Fibroblast of lung (primary cell): ENCODE measurements at regions not wholly inside any gene's neighbourhood (a gene's known extent, or its start where the extent isn't known, plus 50 kb on each side); places are given as distances from the start of the nearest gene placed in this dataset.

Experiments used
- DNase-seq, 2 donors: peaks; one replicate each; pipeline versions ENCODE4 v3.0.0 to v3.0.0-alpha.2; 2010; ENCODE audit warnings: low read depth in 2 of 2
- H2AFZ ChIP-seq: 2 replicates; pipeline ENCODE4 v1.5.1; 2012; ENCODE audit warnings: low read length, control low read depth, inconsistent platforms
- H3K27ac ChIP-seq: 2 replicates; pipeline ENCODE4 v1.5.1; 2011; ENCODE audit warnings: low read length, control low read depth; ENCODE audit not compliant: insufficient read depth
- H3K27me3 ChIP-seq: 2 replicates; pipeline ENCODE4 v1.5.1; 2011; ENCODE audit warnings: mild to moderate bottlenecking, low read length; ENCODE audit not compliant: control insufficient read depth, insufficient read depth
- H3K36me3 ChIP-seq: 2 replicates; pipeline ENCODE4 v1.5.1; 2011; ENCODE audit warnings: low read length; ENCODE audit not compliant: control insufficient read depth, insufficient read depth
- H3K4me1 ChIP-seq: 2 replicates; pipeline ENCODE4 v1.5.1; 2011; ENCODE audit warnings: low read length; ENCODE audit not compliant: control insufficient read depth, insufficient read depth; ENCODE audit errors: extremely low read depth
- H3K4me2 ChIP-seq: 2 replicates; pipeline ENCODE4 v1.5.1; 2011; ENCODE audit warnings: low read length, control low read depth; ENCODE audit not compliant: insufficient read depth; ENCODE audit errors: extremely low read depth
- H3K4me3 ChIP-seq, 4 experiments: fragments of 200-600 bp in 1 of 4; sonication (generic) in 1 of 4; replicated peaks in 1 of 4; 2 replicates each; pipeline ENCODE4 v1.5.1; 2011 to 2016; ENCODE audit warnings: low read length in 4 of 4, low read depth in 3 of 4, mild to moderate bottlenecking in 3 of 4, control low read depth in 2 of 4, inconsistent platforms in 1 of 4, mixed read lengths in 1 of 4; ENCODE audit not compliant: insufficient read depth in 1 of 4; ENCODE audit errors: control extremely low read depth in 1 of 4
- H3K79me2 ChIP-seq: 2 replicates; pipeline ENCODE4 v1.5.1; 2012; ENCODE audit warnings: mild to moderate bottlenecking, low read length, inconsistent platforms; ENCODE audit not compliant: control insufficient read depth, insufficient read depth
- H3K9ac ChIP-seq: 2 replicates; pipeline ENCODE4 v1.5.1; 2011; ENCODE audit warnings: mild to moderate bottlenecking, low read length, control low read depth; ENCODE audit not compliant: insufficient read depth
- H3K9me3 ChIP-seq: 2 replicates; pipeline ENCODE4 v1.5.1; 2012; ENCODE audit warnings: low read depth, low read length; ENCODE audit not compliant: control insufficient read depth, insufficient read depth
- H4K20me1 ChIP-seq: 2 replicates; pipeline ENCODE4 v1.5.1; 2011; ENCODE audit warnings: low read length; ENCODE audit not compliant: control insufficient read depth, insufficient read depth; ENCODE audit errors: extremely low read depth
- EZH2 ChIP-seq: IDR thresholded peaks from 2 replicates; pipeline ENCODE4 v1.5.1; 2012; ENCODE audit warnings: low read length, control low read depth, mild to moderate bottlenecking; ENCODE audit errors: missing control alignments
- TF ChIP-seq, protein P1 (sequence below), 2 donors: IDR thresholded peaks in 1 of 2; conservative IDR thresholded peaks in 1 of 2; 1 replicate in 1 of 2; 2 replicates in 1 of 2; pipeline ENCODE4 v1.5.1; 2011 to 2012; ENCODE audit warnings: low read length in 2 of 2, control low read depth in 1 of 2, inconsistent platforms in 1 of 2, low read depth in 1 of 2, mild to moderate bottlenecking in 1 of 2

DNA sequence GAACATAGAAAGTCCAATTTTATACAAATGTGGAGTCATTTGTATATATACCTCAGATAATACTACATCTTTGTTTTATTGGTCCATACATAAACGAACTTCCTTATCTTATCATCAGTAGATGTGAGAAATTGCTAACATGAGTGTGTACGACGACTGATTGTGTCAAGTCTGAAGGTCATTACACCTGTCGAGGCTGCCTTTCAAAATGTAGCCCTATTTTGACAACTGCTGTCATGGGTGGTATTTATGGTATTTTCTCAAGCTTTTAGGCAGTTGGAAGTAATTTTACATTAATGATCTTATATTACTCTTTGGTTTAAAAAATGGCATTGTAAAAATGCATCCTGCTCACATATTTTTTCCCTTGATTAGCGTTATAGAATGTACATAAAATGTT is 183.7 kb upstream of the DNAJC19 start:
- H3K79me2 ChIP-seq = no peaks in the 10 kb centered on the region
- H3K36me3 ChIP-seq = no peaks in the 10 kb centered on the region
- no peak overlapping the region for H3K4me2 ChIP-seq
- no peak for TF ChIP-seq EZH2
- TF ChIP-seq, protein P1, sequence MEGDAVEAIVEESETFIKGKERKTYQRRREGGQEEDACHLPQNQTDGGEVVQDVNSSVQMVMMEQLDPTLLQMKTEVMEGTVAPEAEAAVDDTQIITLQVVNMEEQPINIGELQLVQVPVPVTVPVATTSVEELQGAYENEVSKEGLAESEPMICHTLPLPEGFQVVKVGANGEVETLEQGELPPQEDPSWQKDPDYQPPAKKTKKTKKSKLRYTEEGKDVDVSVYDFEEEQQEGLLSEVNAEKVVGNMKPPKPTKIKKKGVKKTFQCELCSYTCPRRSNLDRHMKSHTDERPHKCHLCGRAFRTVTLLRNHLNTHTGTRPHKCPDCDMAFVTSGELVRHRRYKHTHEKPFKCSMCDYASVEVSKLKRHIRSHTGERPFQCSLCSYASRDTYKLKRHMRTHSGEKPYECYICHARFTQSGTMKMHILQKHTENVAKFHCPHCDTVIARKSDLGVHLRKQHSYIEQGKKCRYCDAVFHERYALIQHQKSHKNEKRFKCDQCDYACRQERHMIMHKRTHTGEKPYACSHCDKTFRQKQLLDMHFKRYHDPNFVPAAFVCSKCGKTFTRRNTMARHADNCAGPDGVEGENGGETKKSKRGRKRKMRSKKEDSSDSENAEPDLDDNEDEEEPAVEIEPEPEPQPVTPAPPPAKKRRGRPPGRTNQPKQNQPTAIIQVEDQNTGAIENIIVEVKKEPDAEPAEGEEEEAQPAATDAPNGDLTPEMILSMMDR (conservative IDR thresholded peaks at IDR 0.05 in 1 of 2, IDR thresholded peaks at IDR 0.05 in 1 of 2; ENCODE audit: low read depth in 1 of 2, low read length in 2 of 2) = no peak
- no peak overlapping the region for H3K4me3 ChIP-seq
- no peak for DNase-seq
- H3K27me3 ChIP-seq = no peaks in the 10 kb centered on the region
- H2AFZ ChIP-seq = no peak overlapping the region
- H3K9me3 ChIP-seq = no peaks in the 10 kb centered on the region
- H3K9ac ChIP-seq = no peak overlapping the region
- no peaks in the 10 kb centered on the region for H4K20me1 ChIP-seq
- H3K27ac ChIP-seq = no peak overlapping the region
- H3K4me1 ChIP-seq = no peaks in the 10 kb centered on the region

DNA sequence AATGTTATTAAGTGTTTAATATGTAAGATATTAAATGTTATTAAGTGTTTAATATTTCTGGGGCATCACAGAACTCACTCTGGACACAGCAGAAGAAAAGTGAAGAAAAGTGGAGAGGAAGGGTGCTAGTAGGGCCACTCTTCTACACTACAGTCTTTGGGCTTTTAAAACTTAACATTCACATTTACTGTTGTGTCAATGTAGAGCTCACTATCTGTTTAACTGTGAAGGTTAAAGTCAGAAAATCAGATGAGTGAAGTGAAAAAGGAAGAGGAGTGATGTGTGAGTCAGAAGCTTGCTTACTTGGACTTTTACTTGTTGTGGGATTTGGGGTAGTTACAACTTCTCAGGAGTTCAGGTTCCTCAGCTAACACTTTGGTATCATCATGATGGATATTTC is 145.3 kb upstream of the DNAJC19 start:
- Histone ChIP-seq H3K9me3 (no peaks in the 10 kb centered on the region), H3K9ac (no peak overlapping the region), H4K20me1 (no peaks in the 10 kb centered on the region), H3K27me3 (no peaks in the 10 kb centered on the region), H3K27ac (no peak overlapping the region), H3K36me3 (no peaks in the 10 kb centered on the region), H3K4me3 (no peak overlapping the region), H3K79me2 (no peaks in the 10 kb centered on the region), H2AFZ (no peak overlapping the region), H3K4me1 (no peaks in the 10 kb centered on the region), H3K4me2 (no peak overlapping the region)
- TF ChIP-seq, protein P1 (conservative IDR thresholded peaks at IDR 0.05 in 1 of 2, IDR thresholded peaks at IDR 0.05 in 1 of 2; ENCODE audit: low read depth in 1 of 2, low read length in 2 of 2) = no peak
- no peak for TF ChIP-seq EZH2
- DNase-seq = no peak

DNA sequence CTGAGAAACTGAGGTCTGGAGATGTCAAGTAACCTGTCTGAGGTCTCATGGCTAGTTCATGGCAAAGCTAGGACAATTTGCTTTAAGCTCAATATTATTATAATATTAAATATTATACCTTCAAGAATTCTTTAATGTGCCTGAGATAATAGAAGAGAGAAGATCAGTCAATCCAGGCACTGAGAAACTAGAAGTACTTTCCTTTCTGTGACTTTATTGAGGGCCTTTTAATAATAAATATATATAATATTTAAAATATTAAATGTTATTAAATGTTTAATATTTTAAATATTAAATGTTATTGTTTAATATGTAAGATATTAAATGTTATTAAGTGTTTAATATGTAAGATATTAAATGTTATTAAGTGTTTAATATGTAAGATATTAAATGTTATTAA is 144.3 kb upstream of the DNAJC19 start:
- TF ChIP-seq EZH2 = no peak
- TF ChIP-seq, protein P1 (conservative IDR thresholded peaks at IDR 0.05 in 1 of 2, IDR thresholded peaks at IDR 0.05 in 1 of 2; ENCODE audit: low read depth in 1 of 2, low read length in 2 of 2) = no peak
- H3K9ac ChIP-seq = no peak overlapping the region
- no peaks in the 10 kb centered on the region for H3K9me3 ChIP-seq
- DNase-seq = no peak
- no peaks in the 10 kb centered on the region for H3K4me1 ChIP-seq
- H3K27ac ChIP-seq = no peak overlapping the region
- no peak overlapping the region for H2AFZ ChIP-seq
- H3K36me3 ChIP-seq = no peaks in the 10 kb centered on the region
- H3K27me3 ChIP-seq = no peaks in the 10 kb centered on the region
- no peak overlapping the region for H3K4me3 ChIP-seq
- H3K79me2 ChIP-seq = no peaks in the 10 kb centered on the region
- no peak overlapping the region for H3K4me2 ChIP-seq
- no peaks in the 10 kb centered on the region for H4K20me1 ChIP-seq
